IMR-90 (cell line): ENCODE measurements at regions not wholly inside any gene's neighbourhood (a gene's known extent, or its start where the extent isn't known, plus 50 kb on each side); places are given as distances from the start of the nearest gene placed in this dataset.

Source experiments
- BHLHE40 ChIP-seq: fragments of 150-350 bp; IDR thresholded peaks from 2 replicates; pipeline ENCODE4 v1.6.1; 2016; ENCODE audit warnings: mild to moderate bottlenecking, low read depth, low read length
- CTCF ChIP-seq: conservative IDR thresholded peaks from 2 replicates; pipeline ENCODE4 v1.5.1; 2012; ENCODE audit warnings: mild to moderate bottlenecking, low read depth, low read length, improper control_type of control experiment
- RAD21 ChIP-seq: IDR thresholded peaks from 2 replicates; pipeline ENCODE4 v1.6.1; 2012; ENCODE audit warnings: low read length, improper control_type of control experiment
- RFX5 ChIP-seq: IDR thresholded peaks from 2 replicates; pipeline ENCODE4 v1.8.0; 2012; ENCODE audit warnings: low read depth, mild to moderate bottlenecking, low read length, moderate library complexity
- TF ChIP-seq, protein P1 (sequence below): fragments of 150-350 bp; IDR thresholded peaks from 2 replicates; pipeline ENCODE4 v1.6.1; 2016; ENCODE audit warnings: low read depth, mild to moderate bottlenecking, low read length, moderate library complexity, borderline replicate concordance

GRCh38 chr4:91965166-91965565 is 338.6 kb upstream of the GRID2 start:
- TF ChIP-seq, protein P1, sequence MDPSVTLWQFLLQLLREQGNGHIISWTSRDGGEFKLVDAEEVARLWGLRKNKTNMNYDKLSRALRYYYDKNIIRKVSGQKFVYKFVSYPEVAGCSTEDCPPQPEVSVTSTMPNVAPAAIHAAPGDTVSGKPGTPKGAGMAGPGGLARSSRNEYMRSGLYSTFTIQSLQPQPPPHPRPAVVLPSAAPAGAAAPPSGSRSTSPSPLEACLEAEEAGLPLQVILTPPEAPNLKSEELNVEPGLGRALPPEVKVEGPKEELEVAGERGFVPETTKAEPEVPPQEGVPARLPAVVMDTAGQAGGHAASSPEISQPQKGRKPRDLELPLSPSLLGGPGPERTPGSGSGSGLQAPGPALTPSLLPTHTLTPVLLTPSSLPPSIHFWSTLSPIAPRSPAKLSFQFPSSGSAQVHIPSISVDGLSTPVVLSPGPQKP, result no peak
- TF ChIP-seq CTCF (no peak), RFX5 (no peak), BHLHE40 (no peak), RAD21 (no peak)
